HG03196 (cell line): ENCODE measurements at regions not wholly inside any gene's neighbourhood (a gene's known extent, or its start where the extent isn't known, plus 50 kb on each side); places are given as distances from the start of the nearest gene placed in this dataset.

Experiments
- ATAC-seq: cut with Tn5 transposase; IDR thresholded peaks from one replicate; pipeline ENCODE4 v1.9.1; 2021; ENCODE audit not compliant: unreplicated experiment

DNA sequence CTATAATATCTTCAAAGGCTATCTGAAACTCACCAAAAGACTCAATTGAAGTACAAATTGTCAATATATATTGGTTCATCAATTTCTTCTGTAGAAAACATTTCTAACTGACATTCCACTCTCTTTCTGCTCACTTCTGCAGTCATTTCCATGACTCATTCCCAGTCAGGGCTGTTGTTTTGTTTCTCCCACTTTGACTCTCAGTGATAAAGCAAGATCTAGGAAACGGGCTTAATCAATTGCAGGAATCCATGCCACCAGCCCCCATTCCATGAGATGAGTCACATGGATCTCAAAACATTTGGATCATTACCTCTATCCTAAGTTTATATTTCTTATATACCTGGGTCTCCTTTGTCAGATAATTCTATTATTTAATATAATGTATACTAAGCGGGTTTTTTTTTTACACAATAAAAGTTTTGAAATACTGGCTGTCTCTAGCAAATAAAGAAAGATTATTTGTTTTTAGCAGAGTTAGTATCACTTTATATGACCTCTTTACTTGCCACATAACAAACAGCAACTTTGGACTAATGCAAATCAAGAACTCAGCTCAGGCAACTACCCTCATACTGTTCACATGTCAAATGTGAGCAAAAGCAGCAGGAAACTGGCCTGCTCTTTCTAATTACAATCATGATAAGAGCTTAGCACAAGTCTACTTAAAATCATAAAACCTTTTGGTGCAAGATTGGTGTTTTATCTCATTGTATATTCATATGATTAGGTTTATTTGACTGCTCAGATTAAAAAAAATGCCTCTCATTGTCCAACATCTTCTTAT lies 251.1 kb upstream of the PIK3C3 start:
- ATAC-seq = no peak

DNA sequence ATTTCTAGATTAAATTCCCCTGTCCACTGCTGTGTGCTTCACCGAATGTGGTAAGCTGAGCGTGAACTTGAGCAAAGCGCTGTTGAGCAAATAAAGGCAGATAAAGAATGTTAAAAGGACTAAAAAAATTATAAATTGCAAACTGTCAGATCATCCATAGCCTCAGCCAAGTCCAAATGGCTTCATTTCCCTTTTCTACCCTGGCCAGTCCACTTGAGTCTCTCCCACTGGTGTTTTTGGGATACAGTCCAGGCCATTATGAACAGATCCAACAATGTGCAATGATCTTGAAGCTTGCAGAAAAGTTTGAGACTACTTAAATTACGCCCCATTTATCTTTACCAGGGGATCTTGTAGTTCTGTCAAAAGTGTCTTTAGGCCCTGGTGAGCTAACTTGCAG lies 254.6 kb upstream of the PIK3C3 start:
- ATAC-seq = no peak

DNA sequence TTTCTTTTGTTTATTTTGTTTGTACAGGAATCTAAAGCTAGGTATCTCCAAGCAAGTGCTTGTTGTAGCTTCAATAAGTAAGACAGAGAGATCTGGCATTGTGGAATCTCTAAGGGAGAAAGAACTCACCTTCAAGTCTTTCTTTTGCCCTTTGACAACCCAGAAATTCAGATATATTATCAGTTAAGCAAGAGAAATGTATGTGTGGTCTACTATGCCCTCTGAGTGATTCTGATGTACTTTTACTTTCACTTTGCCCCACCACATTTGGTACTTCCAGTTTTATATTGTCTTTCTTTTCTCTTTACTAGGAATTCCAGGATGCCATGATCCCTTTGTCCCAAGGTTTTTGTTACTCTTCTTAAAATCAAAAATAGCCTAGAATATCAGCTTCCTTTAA lies 259.6 kb upstream of the PIK3C3 start:
- no peak for ATAC-seq

DNA sequence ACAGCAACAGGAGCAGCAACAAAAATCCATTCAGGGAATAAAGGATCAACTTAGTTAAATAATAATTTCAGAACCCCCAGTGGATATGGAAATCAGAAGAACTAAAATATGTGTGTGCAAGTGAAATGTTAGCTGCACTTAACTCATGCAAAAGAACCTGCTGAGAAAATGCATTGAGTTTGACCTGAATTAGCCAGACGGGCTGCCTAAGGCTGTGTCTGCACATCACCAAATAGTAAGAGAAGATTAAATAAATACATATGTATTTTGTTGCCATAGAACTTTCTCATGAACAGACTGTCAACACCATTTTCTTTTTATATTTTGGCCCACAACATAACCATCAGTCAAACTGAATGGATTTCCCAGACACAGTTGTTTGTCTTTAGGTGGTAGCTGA lies 262.0 kb upstream of the PIK3C3 start:
- ATAC-seq = no peak

DNA sequence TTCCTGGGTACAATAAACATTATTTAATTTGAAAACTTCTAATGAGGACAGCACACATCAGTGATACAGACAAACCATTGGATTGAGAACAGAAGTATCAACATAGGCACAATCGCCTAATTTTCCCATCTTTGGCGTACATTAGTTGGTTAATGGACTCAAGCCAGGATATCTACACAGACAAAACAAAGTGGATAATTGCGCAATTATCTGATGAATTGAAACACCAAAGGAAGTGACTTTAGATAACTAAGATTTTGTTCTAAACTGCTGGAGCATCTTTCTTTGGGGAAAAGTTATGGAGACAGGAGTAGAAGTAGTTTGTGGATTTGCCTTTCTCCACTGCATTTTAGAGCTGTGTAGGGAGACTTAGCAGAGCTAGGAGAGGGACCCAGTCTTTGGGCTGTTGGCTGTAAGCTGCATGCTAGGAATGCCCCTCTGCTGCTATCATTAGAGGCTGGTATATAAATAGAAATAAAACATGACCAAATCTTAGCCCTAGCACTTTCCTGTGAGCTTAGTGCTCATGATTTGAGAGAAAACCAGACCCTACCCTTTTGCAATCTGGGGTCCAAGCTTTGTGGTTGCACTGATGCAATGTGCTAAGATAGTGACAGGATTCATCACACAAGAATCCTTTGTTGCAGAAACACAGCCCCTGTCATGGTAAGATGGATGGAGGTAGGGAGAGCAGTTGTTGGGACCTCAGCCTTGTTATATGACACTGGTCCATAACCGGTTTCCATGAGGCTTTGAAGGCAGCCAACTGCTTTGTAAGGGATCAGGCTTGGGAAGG lies 264.5 kb upstream of the PIK3C3 start:
- no peak for ATAC-seq

DNA sequence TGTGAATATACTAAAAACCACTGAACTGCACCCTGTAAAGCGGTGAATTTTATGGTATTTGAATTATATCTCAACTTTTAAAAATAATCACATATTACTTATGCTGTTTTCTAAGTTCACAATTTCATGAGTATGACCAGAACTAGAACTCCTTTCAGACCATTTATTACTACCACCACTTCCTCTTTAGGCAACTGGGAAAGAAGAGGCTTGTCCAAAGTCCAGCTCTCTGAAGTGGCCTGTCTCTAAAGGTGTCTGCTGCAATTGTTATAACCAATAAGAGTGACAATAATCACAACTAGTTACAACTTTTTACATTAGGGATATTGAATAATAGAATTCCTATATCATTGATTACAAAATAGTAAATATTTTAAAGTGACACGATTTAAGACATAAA lies 267.9 kb upstream of the PIK3C3 start:
- no peak for ATAC-seq

DNA sequence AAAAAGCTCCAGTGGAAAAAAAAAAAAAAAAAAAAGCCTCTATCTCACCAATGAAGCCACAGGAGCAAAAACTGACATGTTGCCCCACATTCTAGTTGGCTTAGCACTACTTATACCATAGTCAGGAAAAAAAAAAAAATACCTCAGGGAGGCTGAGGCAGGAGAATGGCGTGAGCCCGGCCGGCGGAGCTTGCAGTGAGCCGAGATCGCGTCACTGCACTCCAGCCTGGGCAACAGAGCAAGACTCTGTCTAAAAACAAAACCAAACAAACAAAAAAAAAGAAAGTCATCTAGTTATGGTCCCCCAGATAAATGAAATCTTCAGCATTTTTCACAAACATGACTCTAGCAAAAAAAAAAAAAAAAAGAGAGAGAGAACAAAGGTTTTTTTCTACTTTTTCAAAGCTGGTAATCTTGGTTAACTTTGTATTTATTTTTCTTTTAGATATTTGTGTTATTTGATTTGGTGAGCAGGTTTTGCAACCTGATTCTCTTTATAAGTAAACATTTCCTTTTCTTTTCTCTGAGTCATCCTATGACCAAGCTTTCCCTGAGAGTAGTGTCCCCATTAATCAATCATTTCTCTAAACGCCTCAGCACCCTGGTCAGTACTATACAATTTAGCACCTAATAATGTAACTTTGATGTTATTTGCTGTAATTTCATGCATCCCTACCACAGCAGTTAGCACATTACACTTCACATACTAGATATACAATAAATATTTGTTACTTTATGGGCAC lies 273.7 kb upstream of the PIK3C3 start:
- ATAC-seq = no peak

DNA sequence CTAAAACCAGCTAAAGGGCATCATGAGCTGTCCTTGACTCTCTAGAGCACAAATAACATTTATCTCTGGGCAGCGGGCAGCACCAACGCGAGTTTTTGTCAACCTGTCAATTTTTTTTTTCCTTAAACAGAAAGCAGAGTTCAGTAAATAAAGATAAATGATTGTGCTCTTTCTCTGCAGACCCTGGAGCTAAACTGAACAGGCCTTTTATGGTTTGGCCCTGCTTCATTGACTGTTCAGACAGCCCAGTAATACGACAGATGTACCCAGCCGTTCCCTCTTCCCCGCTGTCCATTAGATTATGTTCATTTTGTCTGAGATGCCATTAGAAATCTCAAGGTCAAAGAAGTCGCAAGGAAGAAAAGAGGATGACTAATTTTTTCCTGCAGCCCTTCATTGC lies 280.5 kb upstream of the PIK3C3 start:
- no peak for ATAC-seq

DNA sequence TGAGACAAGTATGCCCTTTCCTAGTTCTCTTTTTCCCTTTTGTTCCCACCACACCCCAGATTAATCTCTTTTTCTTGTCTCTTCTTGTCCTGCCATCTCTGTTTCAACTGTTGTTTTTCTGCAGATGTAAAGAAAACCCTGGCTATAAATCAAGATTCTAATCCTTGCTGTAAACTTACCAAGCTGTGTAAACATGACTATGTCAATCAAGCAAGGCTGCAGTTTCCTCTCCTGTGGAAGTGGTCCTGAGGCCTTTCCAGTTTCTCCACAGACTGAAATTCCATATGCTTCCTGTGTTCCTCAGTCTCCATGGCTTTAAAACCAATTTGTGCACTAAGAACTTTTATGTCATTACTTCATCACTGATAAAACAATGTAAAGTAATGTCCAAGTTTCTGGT lies 288.8 kb upstream of the PIK3C3 start:
- no peak for ATAC-seq

DNA sequence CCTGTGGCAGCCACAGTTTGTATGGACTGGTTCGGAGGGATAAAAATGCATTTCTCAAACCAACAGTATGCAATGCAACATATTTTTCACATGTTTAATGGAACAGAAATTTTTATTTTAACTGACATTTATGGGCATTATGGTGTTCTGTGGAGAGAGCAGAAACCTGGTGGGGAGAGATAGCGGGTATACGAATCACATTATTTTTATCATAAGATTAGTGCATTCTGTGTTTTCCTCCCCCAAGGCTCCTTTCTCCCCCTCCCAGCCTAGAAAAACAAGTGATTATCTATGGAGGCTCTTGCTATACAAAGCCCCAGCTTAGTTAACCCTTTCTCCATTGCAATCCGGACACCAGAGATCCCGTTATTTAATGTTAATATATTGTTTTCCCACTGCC lies 289.8 kb upstream of the PIK3C3 start:
- no peak for ATAC-seq

DNA sequence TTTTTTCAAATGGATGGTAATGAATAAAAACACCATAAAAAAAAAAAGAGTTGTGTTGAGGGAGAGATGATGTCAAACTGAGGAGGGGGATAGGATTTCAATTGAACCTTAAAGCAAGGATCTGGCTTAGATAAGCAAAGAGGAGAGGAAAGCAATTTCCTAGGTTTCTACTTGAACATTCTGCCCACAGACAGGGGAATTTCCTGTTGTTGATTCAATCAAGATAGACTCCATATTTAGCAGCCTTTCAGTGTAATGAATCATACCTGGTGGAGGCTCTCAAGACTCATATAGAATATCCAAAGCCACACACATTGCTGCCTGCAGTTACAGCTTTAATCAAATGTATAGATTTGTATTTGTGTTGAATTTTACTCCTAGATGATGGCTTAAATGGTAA lies 294.4 kb upstream of the PIK3C3 start:
- ATAC-seq = no peak

DNA sequence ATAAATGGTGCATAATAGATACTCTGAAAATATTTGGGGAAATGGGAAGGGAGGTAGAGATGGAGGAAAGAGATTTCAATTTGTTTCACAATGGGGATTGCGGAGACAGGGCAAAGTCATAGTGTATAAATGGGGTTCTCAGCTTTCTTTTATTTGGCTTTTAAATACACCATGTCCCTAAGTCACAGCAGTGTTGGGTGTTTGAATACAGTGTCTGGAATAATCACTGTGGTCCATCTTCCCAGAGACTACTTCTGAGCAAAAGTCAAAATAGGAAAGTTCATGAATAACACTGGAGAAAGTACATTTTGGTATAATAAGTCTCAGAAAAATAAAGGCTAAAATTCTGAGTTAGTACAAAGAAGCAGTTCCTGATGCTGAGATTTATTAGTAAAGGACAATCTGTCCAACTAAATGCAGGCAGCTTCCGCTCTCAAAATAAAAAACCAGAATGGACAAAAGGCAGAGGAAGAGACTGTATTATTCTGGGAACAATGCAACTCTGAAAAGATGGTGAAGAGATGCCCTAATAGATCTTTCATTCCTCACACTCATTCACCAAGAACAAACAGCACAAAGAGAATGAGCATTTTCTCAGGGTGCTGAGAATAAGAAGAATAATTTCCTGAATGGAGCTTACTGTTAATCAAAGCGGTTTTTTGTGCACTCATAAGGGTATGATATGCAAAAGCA lies 295.4 kb upstream of the PIK3C3 start:
- no peak for ATAC-seq

DNA sequence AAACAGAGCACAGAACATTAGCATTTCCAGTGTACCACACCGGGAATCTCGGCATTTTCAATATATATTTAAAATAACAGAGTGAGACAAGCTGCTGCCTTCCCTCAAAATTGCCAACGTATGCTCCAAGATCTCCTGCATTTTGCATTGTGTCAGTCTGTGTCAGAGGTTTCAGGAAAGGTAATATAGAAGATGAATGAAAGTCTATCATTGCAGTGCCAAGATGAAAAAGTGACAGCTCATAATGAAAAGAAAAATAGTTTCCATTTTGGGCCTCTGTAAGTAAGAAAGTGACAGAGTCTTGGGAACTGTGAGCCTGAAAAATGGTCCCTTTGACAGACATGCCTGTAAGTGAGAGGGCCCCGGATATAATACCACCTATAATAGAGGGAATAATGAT lies 297.8 kb upstream of the PIK3C3 start:
- no peak for ATAC-seq

DNA sequence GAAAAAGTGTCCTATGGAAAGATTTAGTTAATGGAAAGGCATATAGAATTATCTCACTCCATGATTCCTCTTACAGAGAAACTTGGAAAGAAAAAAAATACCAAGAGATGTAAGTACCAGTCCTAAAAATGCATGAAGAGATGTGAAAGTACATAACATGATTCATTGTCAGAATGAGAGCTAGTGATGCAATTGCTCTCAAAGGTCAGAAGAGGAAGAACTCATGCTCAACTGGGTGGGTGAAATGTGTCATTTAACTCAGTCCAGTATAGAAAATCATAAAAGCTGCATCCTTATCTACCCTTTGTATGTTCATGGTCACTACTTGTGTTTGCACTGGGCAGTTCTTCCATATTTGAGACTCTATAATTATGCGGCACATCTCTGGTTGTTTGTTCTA lies 300.0 kb upstream of the PIK3C3 start:
- ATAC-seq = no peak

DNA sequence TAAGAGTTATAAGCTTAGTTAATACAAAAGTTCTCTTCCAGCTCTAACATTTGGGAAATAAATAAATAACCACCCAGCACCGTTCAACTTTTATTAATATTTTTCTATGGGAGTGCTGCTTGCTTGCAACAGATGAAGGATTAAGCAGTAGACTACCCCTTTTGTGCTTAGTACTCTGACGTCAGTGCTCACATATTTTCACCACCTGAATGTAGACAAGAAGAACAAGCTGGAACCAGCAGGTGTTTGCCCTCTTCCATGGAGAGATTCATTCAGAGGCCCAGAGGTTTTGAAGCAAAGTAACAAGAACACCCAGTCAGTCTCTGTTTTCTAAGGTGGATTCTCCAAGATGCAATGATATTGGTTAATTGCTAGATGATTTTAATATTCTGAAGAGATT lies 307.1 kb upstream of the PIK3C3 start:
- ATAC-seq = no peak

DNA sequence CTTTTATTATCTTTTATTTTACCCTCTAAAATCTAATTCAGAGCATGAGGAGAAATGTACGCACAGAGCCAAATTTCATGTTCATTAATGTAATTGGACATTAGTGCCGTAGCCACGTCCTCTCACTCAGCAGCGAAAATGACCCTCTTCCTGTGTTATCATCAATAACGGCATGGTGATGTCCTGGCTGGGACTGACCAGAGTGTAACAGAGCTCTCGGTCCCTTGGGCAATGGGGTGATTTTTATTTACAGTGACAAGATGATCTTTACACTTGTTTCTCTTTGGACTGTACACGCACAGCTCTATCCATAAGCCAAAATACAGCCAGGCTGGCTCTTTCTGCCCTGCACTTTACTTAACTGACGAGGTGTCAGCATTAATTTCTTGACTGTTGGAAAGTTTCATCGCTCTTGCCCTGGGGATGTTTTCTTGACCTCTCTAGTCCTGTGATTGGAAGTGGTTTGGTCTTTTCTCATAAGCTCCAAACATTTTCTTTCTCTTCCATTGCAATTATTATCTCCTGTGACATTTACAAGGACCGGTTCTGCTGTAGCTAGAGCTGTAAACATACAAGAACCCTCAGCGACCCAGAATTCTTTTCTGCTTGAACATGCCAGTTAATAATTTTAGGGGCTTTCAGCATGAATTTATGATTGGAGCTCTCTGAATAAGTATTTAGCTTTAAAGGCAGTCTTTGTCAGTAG lies 308.0 kb upstream of the PIK3C3 start:
- no peak for ATAC-seq

DNA sequence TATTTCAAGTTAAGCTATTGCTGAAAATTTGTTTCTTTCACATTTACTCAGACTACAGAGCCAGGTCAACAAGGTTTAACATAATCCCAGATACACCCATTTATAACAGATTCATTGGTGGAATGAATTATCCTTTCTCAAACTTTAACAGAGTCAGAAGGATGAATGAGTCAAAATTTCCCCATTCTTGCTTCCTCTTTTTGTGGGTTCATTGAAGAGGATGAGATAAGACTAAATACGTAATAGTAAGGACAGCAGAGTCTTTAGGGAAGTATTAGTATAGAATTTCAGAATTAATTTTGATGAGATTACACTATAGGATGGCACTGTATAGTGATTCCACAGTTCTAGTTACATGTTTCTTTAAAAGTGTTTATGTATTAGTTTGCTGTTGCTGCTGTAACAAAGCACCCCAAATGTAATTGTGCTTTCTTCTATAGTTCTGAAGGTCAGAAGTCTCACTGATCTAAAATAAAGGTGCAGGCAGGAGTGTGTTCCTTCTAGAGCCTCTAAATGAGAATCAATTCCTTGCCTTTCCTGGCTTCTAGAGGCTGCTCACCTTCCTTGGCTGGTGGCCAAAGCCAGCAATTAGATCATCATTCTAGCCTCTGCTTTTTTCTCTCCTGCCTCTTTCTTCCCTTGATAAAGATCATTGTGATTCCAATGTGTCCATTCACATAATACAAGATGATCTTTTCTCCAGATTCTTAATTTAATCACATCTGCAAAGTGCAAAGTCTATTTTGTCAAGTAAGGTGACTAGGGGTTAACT lies 309.3 kb upstream of the PIK3C3 start:
- no peak for ATAC-seq

DNA sequence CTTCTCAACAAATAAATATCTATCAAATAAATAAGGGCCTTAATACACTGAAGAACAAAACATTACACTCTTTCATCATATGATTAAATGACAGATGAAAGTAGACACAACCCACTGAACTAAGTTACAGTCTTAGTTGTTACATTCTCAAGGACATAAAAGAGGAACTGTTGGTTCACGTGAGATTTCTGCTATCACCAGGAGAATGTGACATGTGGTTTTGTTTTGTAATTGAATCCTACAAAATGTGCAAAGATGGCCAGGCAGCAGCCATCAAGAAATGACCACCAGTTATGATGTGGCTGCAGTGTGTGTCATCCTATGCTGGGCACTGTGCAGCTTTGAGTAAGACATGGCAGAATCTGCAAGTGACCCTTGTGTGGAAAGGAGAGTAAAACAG lies 310.6 kb upstream of the PIK3C3 start:
- ATAC-seq = no peak

DNA sequence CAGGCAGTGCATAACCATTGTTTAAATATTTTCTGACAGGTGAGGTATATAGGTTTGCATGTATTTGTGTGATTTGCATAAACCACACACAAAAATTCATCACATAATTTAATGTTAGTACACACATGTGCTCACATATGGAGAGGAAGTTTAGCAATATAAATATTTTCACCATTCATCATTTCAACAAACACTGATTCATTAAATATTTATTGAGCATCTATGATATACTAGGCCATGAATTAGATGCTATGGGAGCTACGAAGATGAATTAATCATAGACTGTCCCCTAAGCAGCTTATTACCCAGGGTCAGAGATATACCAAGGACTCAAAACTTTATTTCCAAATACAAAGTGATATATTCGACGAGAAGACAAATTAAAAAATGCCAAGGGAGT lies 311.6 kb upstream of the PIK3C3 start:
- no peak for ATAC-seq

DNA sequence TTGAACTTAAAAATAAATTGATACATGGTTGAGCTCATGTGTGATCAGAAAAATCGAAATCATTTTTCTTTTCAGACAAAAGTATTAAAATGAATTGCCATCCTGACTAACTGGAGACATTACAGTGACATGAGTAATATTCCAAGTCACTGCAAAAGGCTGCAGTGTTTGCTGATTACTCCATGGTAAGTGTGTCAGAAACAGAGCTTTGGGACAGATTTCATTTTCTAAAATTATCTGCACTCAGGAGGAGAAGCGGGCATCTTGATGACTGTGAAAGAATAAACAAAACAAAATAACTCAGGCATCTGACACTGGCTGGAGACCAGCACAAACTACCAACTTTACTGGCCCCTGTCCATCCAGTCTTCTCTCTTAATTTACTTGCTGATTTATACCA lies 312.3 kb upstream of the PIK3C3 start:
- ATAC-seq = no peak
